ENCODE measurements at regions not wholly inside any gene's neighbourhood (a gene's known extent, or its start where the extent isn't known, plus 50 kb on each side); places are given as distances from the start of the nearest gene placed in this dataset.

DNA sequence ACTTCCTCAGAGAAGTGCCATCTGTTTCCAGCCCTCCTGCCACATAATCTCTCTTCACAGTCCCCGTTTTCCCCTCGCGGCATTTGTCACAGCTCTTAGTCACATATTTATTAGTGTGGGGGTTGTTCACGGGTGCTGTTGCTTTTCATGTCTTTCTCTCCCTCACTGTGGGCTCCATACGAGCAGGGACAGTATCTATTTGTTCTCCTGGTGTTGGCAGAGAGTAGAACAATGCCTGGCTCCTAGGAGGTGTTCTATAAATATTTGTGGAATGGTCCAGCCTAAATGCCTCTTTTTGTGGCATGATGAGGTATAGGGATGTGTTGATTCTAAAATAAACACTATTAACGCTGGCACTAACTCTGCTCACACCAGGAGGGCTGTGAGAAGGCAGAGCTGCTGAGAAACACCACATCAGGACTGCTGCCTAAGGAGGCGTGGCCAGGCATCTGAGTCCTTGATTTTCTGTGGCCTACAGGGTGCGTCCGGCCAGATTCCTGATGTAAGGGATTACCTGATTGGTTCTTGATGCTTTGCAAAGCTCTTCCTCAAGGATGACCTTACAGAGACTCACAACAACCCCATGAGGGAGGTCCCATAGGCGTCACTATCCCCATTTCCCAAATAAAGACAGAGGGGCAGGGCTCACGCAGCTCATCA lies 219.8 kb upstream of the ARID1B start:
- ChIA-PET POLR2A (no interaction called here), CTCF (interaction anchor here (1.0 to 1.3 kb wide), 3 partner anchors 9 to 12 kb away, joined by 3 to 4 read pairs (median 3); no protein-coding TSS in a partner anchor)
- no peak for DNase-seq (ENCODE audit: extremely low spot score)
- TF ChIP-seq, protein P1, sequence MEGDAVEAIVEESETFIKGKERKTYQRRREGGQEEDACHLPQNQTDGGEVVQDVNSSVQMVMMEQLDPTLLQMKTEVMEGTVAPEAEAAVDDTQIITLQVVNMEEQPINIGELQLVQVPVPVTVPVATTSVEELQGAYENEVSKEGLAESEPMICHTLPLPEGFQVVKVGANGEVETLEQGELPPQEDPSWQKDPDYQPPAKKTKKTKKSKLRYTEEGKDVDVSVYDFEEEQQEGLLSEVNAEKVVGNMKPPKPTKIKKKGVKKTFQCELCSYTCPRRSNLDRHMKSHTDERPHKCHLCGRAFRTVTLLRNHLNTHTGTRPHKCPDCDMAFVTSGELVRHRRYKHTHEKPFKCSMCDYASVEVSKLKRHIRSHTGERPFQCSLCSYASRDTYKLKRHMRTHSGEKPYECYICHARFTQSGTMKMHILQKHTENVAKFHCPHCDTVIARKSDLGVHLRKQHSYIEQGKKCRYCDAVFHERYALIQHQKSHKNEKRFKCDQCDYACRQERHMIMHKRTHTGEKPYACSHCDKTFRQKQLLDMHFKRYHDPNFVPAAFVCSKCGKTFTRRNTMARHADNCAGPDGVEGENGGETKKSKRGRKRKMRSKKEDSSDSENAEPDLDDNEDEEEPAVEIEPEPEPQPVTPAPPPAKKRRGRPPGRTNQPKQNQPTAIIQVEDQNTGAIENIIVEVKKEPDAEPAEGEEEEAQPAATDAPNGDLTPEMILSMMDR (IDR thresholded peaks at IDR 0.05; ENCODE audit: control extremely low read depth, extremely low read depth, low read depth, missing control alignments) = no peak

- no peak for DNase-seq (ENCODE audit: extremely low spot score)
- ChIA-PET CTCF (interaction anchor here (1.3 kb wide), 1 partner anchor 9 kb away, joined by 4 read pairs; no protein-coding TSS in a partner anchor), POLR2A (no interaction called here)
- TF ChIP-seq, protein P1 (IDR thresholded peaks at IDR 0.05; ENCODE audit: control extremely low read depth, extremely low read depth, low read depth, missing control alignments) = no peak
Measured at GRCh38 chr6:156556811-156557210, 220.4 kb upstream of the ARID1B start.

DNA sequence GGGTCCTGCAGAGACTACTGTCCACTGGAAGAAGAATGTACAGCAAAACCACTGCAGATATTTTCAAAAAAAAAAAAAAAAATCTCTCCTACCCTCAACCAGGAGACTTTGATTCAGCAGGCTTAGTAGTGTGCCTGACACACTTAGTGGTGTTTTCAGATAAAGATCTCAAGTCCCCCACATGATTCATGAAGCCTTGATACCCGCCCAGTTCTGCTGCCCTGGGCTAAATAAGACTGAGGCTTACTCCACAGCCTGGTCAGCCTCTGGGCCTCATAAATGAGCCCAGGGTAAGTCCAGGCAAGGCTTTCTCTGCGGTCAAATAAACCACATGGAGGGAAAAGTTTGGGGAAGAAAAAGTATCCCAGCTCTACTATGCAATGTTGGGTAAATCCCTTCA lies 222.1 kb upstream of the ARID1B start:
- ChIA-PET POLR2A (no interaction called here), CTCF (interaction anchor here (1.3 kb wide), 1 partner anchor 16 kb away, joined by 4 read pairs; no protein-coding TSS in a partner anchor)
- TF ChIP-seq, protein P1 (IDR thresholded peaks at IDR 0.05; ENCODE audit: control extremely low read depth, extremely low read depth, low read depth, missing control alignments) = no peak
- no peak for DNase-seq (ENCODE audit: extremely low spot score)

DNA sequence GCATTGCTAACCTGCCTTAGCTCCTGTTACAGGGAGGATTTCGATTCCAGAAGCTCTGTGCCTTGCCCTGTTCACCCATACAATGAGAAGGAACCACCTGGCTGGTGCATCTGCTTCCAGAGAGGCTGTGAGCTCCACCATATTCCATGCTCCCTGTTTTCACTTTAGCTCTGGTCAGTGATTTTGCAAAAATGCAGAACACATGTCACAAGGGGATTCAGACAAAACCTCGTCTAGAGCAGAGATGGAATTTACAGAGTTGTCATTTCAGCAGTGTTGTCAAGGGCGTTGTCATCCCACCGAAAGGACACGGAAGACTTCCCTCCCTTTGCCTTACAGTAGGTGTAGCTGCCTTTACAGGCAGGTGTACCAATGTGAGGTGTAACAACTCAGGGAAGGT lies 223.0 kb upstream of the ARID1B start:
- DNase-seq (ENCODE audit: extremely low spot score) = no peak
- POLR2A ChIA-PET = no interaction called here
- TF ChIP-seq, protein P1 (IDR thresholded peaks at IDR 0.05; ENCODE audit: control extremely low read depth, extremely low read depth, low read depth, missing control alignments) = no peak
- CTCF ChIA-PET = interaction anchor here (1.0 to 1.3 kb wide), 3 partner anchors 9 to 15 kb away, joined by 4 to 5 read pairs (median 4); no protein-coding TSS in a partner anchor

DNA sequence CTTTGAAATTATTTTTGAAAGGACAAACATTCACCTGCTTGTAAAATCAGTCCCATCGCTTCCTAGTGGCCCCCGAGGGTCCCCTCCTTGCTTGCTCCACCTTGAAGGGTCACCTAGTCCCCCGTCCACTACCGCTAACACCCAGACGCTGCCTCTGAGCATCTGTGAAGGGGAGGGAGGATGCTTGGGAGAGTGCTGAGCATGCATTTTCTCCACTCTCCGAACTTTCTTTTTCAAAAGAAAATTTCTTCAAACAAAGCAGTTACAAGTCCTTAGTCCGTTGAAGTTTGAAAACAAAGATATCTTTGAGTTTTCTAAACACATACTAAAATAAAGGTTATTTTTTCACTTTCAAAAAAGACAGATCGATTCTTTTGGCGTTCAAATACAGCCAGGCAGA lies 224.3 kb upstream of the ARID1B start:
- TF ChIP-seq, protein P1 (IDR thresholded peaks at IDR 0.05; ENCODE audit: control extremely low read depth, extremely low read depth, low read depth, missing control alignments) = no peak
- no peak for DNase-seq (ENCODE audit: extremely low spot score)
- ChIA-PET POLR2A (no interaction called here), CTCF (no interaction called here)

- POLR2A ChIA-PET = no interaction called here
- DNase-seq (ENCODE audit: extremely low spot score) = no peak
- TF ChIP-seq, protein P1 (IDR thresholded peaks at IDR 0.05; ENCODE audit: control extremely low read depth, extremely low read depth, low read depth, missing control alignments) = no peak
- CTCF ChIA-PET = no interaction called here
Measured at GRCh38 chr6:156550949-156551348, 226.2 kb upstream of the ARID1B start.

Measured in GM10248 (cell line).